Stimulated activated CD8-positive, alpha-beta memory T cell treated with anti-CD3 and anti-CD28 coated beads, Interleukin-2, amount 100 ng/mL, for 48 hours (primary cell): ENCODE measurements at regions not wholly inside any gene's neighbourhood (a gene's known extent, or its start where the extent isn't known, plus 50 kb on each side); places are given as distances from the start of the nearest gene placed in this dataset.
"Not testable (repeated sequence)": the region's sequence is repeated elsewhere in the genome, so short reads cannot be mapped to it uniquely, and the experiment has no call there.

Experiments
- DNase-seq, 2 donors: peaks; one replicate each; pipeline ENCODE4 v3.0.0-alpha.2; 2020; ENCODE audit warnings: low read depth in 2 of 2

- DNase-seq = no peak
Measured at GRCh38 chr13:19062019-19062646, 119.5 kb downstream of the TUBA3C start.

GRCh38 chr13:19061278-19061677, 120.3 kb downstream of the TUBA3C start:
- no peak for DNase-seq

- no peak for DNase-seq
Measured at GRCh38 chr13:19060311-19061002, 121.2 kb downstream of the TUBA3C start.

GRCh38 chr13:19059016-19059780, 122.4 kb downstream of the TUBA3C start:
- DNase-seq = no peak

GRCh38 chr13:19058566-19058965, 123.1 kb downstream of the TUBA3C start:
- no peak for DNase-seq

- DNase-seq = no peak
Measured at GRCh38 chr13:19057588-19058340, 123.9 kb downstream of the TUBA3C start.

GRCh38 chr13:19056984-19057490, 124.6 kb downstream of the TUBA3C start:
- no peak for DNase-seq

- no peak for DNase-seq
Measured at GRCh38 chr13:19056355-19056880, 125.2 kb downstream of the TUBA3C start.

GRCh38 chr13:19055611-19056010, 126.0 kb downstream of the TUBA3C start:
- no peak for DNase-seq

GRCh38 chr13:19053561-19053960, 128.1 kb downstream of the TUBA3C start:
- no peak for DNase-seq

- no peak for DNase-seq
Measured at GRCh38 chr13:19052931-19053330, 128.7 kb downstream of the TUBA3C start.

GRCh38 chr13:19052180-19052579, 129.4 kb downstream of the TUBA3C start:
- DNase-seq = no peak

GRCh38 chr13:19050901-19051300, 130.7 kb downstream of the TUBA3C start:
- no peak for DNase-seq

GRCh38 chr13:19049624-19050023, 132.0 kb downstream of the TUBA3C start:
- DNase-seq = not testable (repeated sequence)

GRCh38 chr13:19048381-19048780, 133.2 kb downstream of the TUBA3C start:
- no peak for DNase-seq

- DNase-seq = no peak
Measured at GRCh38 chr13:19023115-19023514, 158.5 kb downstream of the TUBA3C start.

GRCh38 chr13:19020988-19021387, 160.6 kb downstream of the TUBA3C start:
- no peak for DNase-seq

- no peak for DNase-seq
Measured at GRCh38 chr13:18998389-18998788, 183.2 kb downstream of the TUBA3C start.

GRCh38 chr13:18996627-18997051, 185.0 kb downstream of the TUBA3C start:
- DNase-seq = no peak

GRCh38 chr13:18996221-18996620, 185.4 kb downstream of the TUBA3C start:
- DNase-seq = no peak

- DNase-seq = no peak
Measured at GRCh38 chr13:18995259-18995873, 186.3 kb downstream of the TUBA3C start.
